ENCODE measurements at regions not wholly inside any gene's neighbourhood (a gene's known extent, or its start where the extent isn't known, plus 50 kb on each side); places are given as distances from the start of the nearest gene placed in this dataset.

- no peak for TF ChIP-seq YY1 (IDR thresholded peaks at IDR 0.05)
- TF ChIP-seq CTCF (IDR thresholded peaks at IDR 0.05; ENCODE audit: low read depth, low read length, missing input control): no peak
Measured at GRCh38 chr4:77488882-77489281, 116.7 kb upstream of the CXCL13 start.
